HEK293 (cell line): ENCODE measurements at regions not wholly inside any gene's neighbourhood (a gene's known extent, or its start where the extent isn't known, plus 50 kb on each side); places are given as distances from the start of the nearest gene placed in this dataset.

Experiments
- CTCF ChIA-PET: fragments of 350-600 bp; formaldehyde crosslinking; extraction: SDS; loops from one replicate; lab custom pipeline; 2021; ENCODE audit warnings: antibody characterized with exemption; lab: Yijun Ruan, JAX
- POLR2A ChIA-PET: fragments of 300-600 bp; formaldehyde crosslinking; extraction: SDS; loops from one replicate; lab custom pipeline; 2020; ENCODE audit warnings: antibody characterized with exemption, inconsistent platforms; lab: Yijun Ruan, JAX
- H3K27ac ChIP-seq: fragments of 200-500 bp; sonication (Bioruptor generic); 2 replicates; pipeline ENCODE4 v1.5.1; 2014; ENCODE audit warnings: low read depth, low read length, control low read depth, inconsistent platforms; ENCODE audit errors: extremely low read depth
- H3K36me3 ChIP-seq, 2 experiments: fragments of 200-500 bp in 1 of 2; sonication (Bioruptor generic) in 1 of 2; 1 replicate in 1 of 2; 2 replicates in 1 of 2; pipeline ENCODE4 v1.5.1; 2014 to 2017; ENCODE audit warnings: inconsistent platforms in 2 of 2, low read length in 2 of 2; ENCODE audit not compliant: control insufficient read depth in 2 of 2, insufficient read depth in 1 of 2
- H3K4me1 ChIP-seq: fragments of 200-500 bp; sonication (Bioruptor generic); 2 replicates; pipeline ENCODE4 v1.5.1; 2014; ENCODE audit warnings: mild to moderate bottlenecking, low read length, inconsistent platforms; ENCODE audit not compliant: control insufficient read depth, insufficient read depth
- H3K4me3 ChIP-seq: 2 replicates; pipeline ENCODE4 v1.5.1; 2011; ENCODE audit warnings: low read depth, mild to moderate bottlenecking, control low read depth, low read length, moderate library complexity
- H3K9me3 ChIP-seq: fragments of 200-500 bp; sonication (Bioruptor generic); 2 replicates; pipeline ENCODE4 v1.5.1; 2014; ENCODE audit warnings: low read depth, low read length, inconsistent platforms; ENCODE audit not compliant: control insufficient read depth, insufficient read depth
- BCL11A ChIP-seq: fragments of 450-650 bp; formaldehyde crosslinking; IDR thresholded peaks from 2 replicates; pipeline ENCODE4 v1.5.1; 2016; ENCODE audit warnings: low read depth, missing biosample characterization, missing genetic modification characterization
- KLF16 ChIP-seq: fragments of 450-650 bp; formaldehyde crosslinking; IDR thresholded peaks from 2 replicates; pipeline ENCODE4 v1.5.1; 2017; ENCODE audit warnings: missing biosample characterization, missing genetic modification characterization
- MEIS1 ChIP-seq: sonication (generic); formaldehyde crosslinking; IDR thresholded peaks from 2 replicates; pipeline ENCODE4 v1.8.1; 2022; ENCODE audit warnings: missing genetic modification reagents, mild to moderate bottlenecking, borderline replicate concordance
- PRDM10 ChIP-seq: fragments of 450-650 bp; formaldehyde crosslinking; IDR thresholded peaks from 2 replicates; pipeline ENCODE4 v1.5.1; 2016; ENCODE audit warnings: missing biosample characterization, missing genetic modification characterization
- SALL2 ChIP-seq: fragments of 450-650 bp; formaldehyde crosslinking; IDR thresholded peaks from 2 replicates; pipeline ENCODE4 v1.5.0; 2017; ENCODE audit warnings: missing biosample characterization, mild to moderate bottlenecking, missing genetic modification characterization, borderline replicate concordance
- YY1 ChIP-seq: fragments of 450-650 bp; formaldehyde crosslinking; IDR thresholded peaks from 2 replicates; pipeline ENCODE4 v1.5.1; 2018; ENCODE audit warnings: missing biosample characterization, missing genetic modification characterization
- ZBTB21 ChIP-seq: fragments of 450-650 bp; formaldehyde crosslinking; IDR thresholded peaks from 2 replicates; pipeline ENCODE4 v1.5.1; 2017; ENCODE audit warnings: missing biosample characterization, missing genetic modification characterization
- ZBTB44 ChIP-seq: fragments of 450-650 bp; IDR thresholded peaks from 2 replicates; pipeline ENCODE4 v1.5.1; 2018; ENCODE audit warnings: missing biosample characterization, mild to moderate bottlenecking, missing genetic modification characterization
- ZBTB48 ChIP-seq: fragments of 450-650 bp; formaldehyde crosslinking; IDR thresholded peaks from 2 replicates; pipeline ENCODE4 v1.5.1; 2016; ENCODE audit warnings: missing biosample characterization, missing genetic modification characterization
- ZNF112 ChIP-seq: fragments of 450-650 bp; formaldehyde crosslinking; IDR thresholded peaks from 2 replicates; pipeline ENCODE4 v1.5.0; 2017; ENCODE audit warnings: missing biosample characterization, missing genetic modification characterization
- ZNF138 ChIP-seq: fragments of 450-650 bp; formaldehyde crosslinking; IDR thresholded peaks from 2 replicates; pipeline ENCODE4 v1.5.1; 2016; ENCODE audit warnings: missing biosample characterization, missing genetic modification characterization, borderline replicate concordance
- ZNF157 ChIP-seq: fragments of 450-650 bp; formaldehyde crosslinking; IDR thresholded peaks from 2 replicates; pipeline ENCODE4 v1.5.1; 2016; ENCODE audit warnings: missing biosample characterization, missing genetic modification characterization
- ZNF221 ChIP-seq: fragments of 450-650 bp; formaldehyde crosslinking; IDR thresholded peaks from 2 replicates; pipeline ENCODE4 v1.5.1; 2017; ENCODE audit warnings: missing biosample characterization, missing genetic modification characterization, borderline replicate concordance
- ZNF24 ChIP-seq: fragments of 450-650 bp; formaldehyde crosslinking; IDR thresholded peaks from 2 replicates; pipeline ENCODE4 v1.5.1; 2016; ENCODE audit warnings: missing biosample characterization, missing genetic modification characterization
- ZNF274 ChIP-seq, 2 experiments: fragments of 200-500 bp in 1 of 2; fragments of 450-650 bp in 1 of 2; sonication (Bioruptor generic) in 1 of 2; formaldehyde crosslinking in 1 of 2; IDR thresholded peaks; 2 replicates each; pipeline versions ENCODE4 v1.5.1 to v1.6.1; 2014 to 2016; ENCODE audit warnings: borderline replicate concordance in 1 of 2, inconsistent platforms in 1 of 2, low read length in 1 of 2, missing biosample characterization in 1 of 2, missing genetic modification characterization in 1 of 2
- ZNF510 ChIP-seq: fragments of 450-650 bp; formaldehyde crosslinking; IDR thresholded peaks from 2 replicates; pipeline ENCODE4 v1.5.1; 2018; ENCODE audit warnings: mild to moderate bottlenecking, missing genetic modification characterization, missing biosample characterization; ENCODE audit not compliant: insufficient replicate concordance
- ZNF513 ChIP-seq: fragments of 450-650 bp; IDR thresholded peaks from 2 replicates; pipeline ENCODE4 v1.5.1; 2018; ENCODE audit warnings: missing biosample characterization, missing genetic modification characterization
- ZNF707 ChIP-seq: fragments of 450-650 bp; formaldehyde crosslinking; IDR thresholded peaks from 2 replicates; pipeline ENCODE4 v1.5.1; 2016; ENCODE audit warnings: missing biosample characterization, missing genetic modification characterization
- ZNF837 ChIP-seq: fragments of 450-650 bp; formaldehyde crosslinking; IDR thresholded peaks from 2 replicates; pipeline ENCODE4 v1.5.1; 2016; ENCODE audit warnings: missing biosample characterization, missing genetic modification characterization
- ZSCAN30 ChIP-seq: fragments of 450-650 bp; IDR thresholded peaks from 2 replicates; pipeline ENCODE4 v1.5.1; 2018; ENCODE audit warnings: missing biosample characterization, mild to moderate bottlenecking, missing genetic modification characterization, moderate library complexity
- ZXDB ChIP-seq: fragments of 450-650 bp; formaldehyde crosslinking; IDR thresholded peaks from 2 replicates; pipeline ENCODE4 v1.5.1; 2016; ENCODE audit warnings: missing biosample characterization, missing genetic modification characterization
- TF ChIP-seq, protein P1 (sequence below): fragments of 450-650 bp; formaldehyde crosslinking; optimal IDR thresholded peaks from 2 replicates; pipeline ENCODE3; 2016; ENCODE audit warnings: missing biosample characterization, mild to moderate bottlenecking, missing genetic modification characterization
- TF ChIP-seq, protein P2 (sequence below): fragments of 450-650 bp; formaldehyde crosslinking; IDR thresholded peaks from 2 replicates; pipeline ENCODE4 v1.5.1; 2017; ENCODE audit warnings: missing biosample characterization, missing genetic modification characterization
- TF ChIP-seq, protein P3 (sequence below): fragments of 450-650 bp; formaldehyde crosslinking; IDR thresholded peaks from 2 replicates; pipeline ENCODE4 v1.5.1; 2016; ENCODE audit warnings: missing biosample characterization, missing genetic modification characterization

DNA sequence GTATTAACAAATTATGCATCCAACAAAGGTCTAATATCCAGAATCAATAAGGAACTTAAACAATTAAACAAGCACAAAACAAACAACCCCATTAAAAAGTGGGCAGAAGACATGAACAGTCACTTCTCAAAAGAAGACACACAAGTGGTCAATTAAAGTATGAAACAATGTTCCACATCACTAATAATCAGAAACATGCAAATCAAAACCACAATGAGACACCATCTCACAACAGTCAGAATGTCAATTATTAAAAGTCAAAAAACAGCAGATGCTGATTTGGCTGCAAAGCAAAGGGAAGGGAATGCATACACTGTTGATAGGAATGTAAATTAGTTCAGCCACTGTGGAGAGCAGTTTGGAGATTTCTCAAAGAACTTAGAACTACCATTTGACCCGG is 129.3 kb downstream of the PFDN4 start:
- CTCF ChIA-PET = no interaction called here
- POLR2A ChIA-PET = no interaction called here
- no peaks in the 10 kb centered on the region for H3K36me3 ChIP-seq

GRCh38 chr20:54339093-54339492 is 131.2 kb downstream of the PFDN4 start:
- ChIA-PET POLR2A (no interaction called here), CTCF (no interaction called here)
- Histone ChIP-seq H3K9me3 (no peaks in the 10 kb centered on the region), H3K4me3 (no peak overlapping the region), H3K4me1 (no peaks in the 10 kb centered on the region), H3K36me3 (no peaks in the 10 kb centered on the region), H3K27ac (no peak overlapping the region)
- TF ChIP-seq YY1 (tag by site-specific recombination) = no peak
- no peak for TF ChIP-seq ZNF157 (tag by site-specific recombination)
- TF ChIP-seq, protein P1, sequence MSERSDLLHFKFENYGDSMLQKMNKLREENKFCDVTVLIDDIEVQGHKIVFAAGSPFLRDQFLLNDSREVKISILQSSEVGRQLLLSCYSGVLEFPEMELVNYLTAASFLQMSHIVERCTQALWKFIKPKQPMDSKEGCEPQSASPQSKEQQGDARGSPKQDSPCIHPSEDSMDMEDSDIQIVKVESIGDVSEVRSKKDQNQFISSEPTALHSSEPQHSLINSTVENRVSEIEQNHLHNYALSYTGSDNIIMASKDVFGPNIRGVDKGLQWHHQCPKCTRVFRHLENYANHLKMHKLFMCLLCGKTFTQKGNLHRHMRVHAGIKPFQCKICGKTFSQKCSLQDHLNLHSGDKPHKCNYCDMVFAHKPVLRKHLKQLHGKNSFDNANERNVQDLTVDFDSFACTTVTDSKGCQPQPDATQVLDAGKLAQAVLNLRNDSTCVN (tag by site-specific recombination) = no peak
- TF ChIP-seq MEIS1 (CRISPR knock-in tag) = no peak
- TF ChIP-seq ZNF138 = no peak
- TF ChIP-seq PRDM10 (tag by site-specific recombination) = no peak
- TF ChIP-seq ZBTB48 (tag by site-specific recombination) = no peak
- TF ChIP-seq ZNF513 = no peak
- TF ChIP-seq BCL11A = no peak
- no peak for TF ChIP-seq ZNF274 (IDR thresholded peaks at IDR 0.05; ENCODE audit: low read length)
- TF ChIP-seq ZNF274 (tag by site-specific recombination; IDR thresholded peaks at IDR 0.05; ENCODE audit: borderline replicate concordance) = no peak
- no peak for TF ChIP-seq ZNF707

More for the DNA sequence above, 129.3 kb downstream of the PFDN4 start:
- no peaks in the 10 kb centered on the region for H3K4me1 ChIP-seq
- H3K9me3 ChIP-seq = no peaks in the 10 kb centered on the region
- no peak overlapping the region for H3K27ac ChIP-seq
- TF ChIP-seq ZNF112 (no peak), ZNF221 (tag by site-specific recombination) (no peak), ZSCAN30 (no peak), ZBTB21 (tag by site-specific recombination) (no peak), ZBTB44 (tag by site-specific recombination) (no peak), ZXDB (tag by site-specific recombination) (no peak), KLF16 (tag by site-specific recombination) (no peak), SALL2 (no peak), ZNF24 (tag by site-specific recombination) (no peak), ZNF837 (tag by site-specific recombination) (no peak), ZNF510 (tag by site-specific recombination) (no peak)
- TF ChIP-seq, protein P2, sequence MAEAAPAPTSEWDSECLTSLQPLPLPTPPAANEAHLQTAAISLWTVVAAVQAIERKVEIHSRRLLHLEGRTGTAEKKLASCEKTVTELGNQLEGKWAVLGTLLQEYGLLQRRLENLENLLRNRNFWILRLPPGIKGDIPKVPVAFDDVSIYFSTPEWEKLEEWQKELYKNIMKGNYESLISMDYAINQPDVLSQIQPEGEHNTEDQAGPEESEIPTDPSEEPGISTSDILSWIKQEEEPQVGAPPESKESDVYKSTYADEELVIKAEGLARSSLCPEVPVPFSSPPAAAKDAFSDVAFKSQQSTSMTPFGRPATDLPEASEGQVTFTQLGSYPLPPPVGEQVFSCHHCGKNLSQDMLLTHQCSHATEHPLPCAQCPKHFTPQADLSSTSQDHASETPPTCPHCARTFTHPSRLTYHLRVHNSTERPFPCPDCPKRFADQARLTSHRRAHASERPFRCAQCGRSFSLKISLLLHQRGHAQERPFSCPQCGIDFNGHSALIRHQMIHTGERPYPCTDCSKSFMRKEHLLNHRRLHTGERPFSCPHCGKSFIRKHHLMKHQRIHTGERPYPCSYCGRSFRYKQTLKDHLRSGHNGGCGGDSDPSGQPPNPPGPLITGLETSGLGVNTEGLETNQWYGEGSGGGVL (tag by site-specific recombination) = no peak
- TF ChIP-seq, protein P3, sequence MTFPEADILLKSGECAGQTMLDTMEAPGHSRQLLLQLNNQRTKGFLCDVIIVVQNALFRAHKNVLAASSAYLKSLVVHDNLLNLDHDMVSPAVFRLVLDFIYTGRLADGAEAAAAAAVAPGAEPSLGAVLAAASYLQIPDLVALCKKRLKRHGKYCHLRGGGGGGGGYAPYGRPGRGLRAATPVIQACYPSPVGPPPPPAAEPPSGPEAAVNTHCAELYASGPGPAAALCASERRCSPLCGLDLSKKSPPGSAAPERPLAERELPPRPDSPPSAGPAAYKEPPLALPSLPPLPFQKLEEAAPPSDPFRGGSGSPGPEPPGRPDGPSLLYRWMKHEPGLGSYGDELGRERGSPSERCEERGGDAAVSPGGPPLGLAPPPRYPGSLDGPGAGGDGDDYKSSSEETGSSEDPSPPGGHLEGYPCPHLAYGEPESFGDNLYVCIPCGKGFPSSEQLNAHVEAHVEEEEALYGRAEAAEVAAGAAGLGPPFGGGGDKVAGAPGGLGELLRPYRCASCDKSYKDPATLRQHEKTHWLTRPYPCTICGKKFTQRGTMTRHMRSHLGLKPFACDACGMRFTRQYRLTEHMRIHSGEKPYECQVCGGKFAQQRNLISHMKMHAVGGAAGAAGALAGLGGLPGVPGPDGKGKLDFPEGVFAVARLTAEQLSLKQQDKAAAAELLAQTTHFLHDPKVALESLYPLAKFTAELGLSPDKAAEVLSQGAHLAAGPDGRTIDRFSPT (tag by site-specific recombination) = no peak
- no peak overlapping the region for H3K4me3 ChIP-seq
